ENCODE measurements at regions not wholly inside any gene's neighbourhood (a gene's known extent, or its start where the extent isn't known, plus 50 kb on each side); places are given as distances from the start of the nearest gene placed in this dataset.

DNA sequence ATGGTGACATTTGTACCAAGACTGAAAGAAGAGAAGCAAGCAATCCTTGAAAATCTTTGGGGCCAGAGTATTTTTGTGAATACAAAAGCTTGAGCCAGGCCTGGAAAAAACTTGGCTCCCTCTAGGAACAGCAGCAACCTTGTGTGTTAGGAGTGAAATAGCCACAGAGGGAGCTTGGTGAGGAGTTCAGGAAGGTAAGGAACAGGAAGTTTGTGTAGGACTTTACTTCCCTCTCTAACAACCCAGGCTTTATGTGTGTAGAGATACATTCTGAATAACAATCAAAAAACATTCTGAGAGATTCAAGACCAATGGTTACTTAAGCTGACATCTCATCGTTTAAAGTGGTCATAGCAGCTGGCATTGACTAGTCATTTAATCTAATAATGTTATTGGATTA lies 668.5 kb downstream of the PCDH18 start:
- TF ChIP-seq POLR2A (IDR thresholded peaks at IDR 0.05; ENCODE audit: low read length) (no peak), GATA1 (IDR thresholded peaks at IDR 0.05; ENCODE audit: low read depth, low read length) (no peak)

Measured in erythroblast (primary cell).